Loucy (cell line): ENCODE measurements at regions not wholly inside any gene's neighbourhood (a gene's known extent, or its start where the extent isn't known, plus 50 kb on each side); places are given as distances from the start of the nearest gene placed in this dataset.

ENCODE experiments used
- H2AFZ ChIP-seq: fragments of 200-600 bp; sonication (generic); 2 replicates; pipeline ENCODE4 v1.6.0; 2016; ENCODE audit warnings: antibody characterized with exemption, mild to moderate bottlenecking, low read length, moderate library complexity
- H3F3A ChIP-seq: fragments of 200-600 bp; 2 replicates; pipeline ENCODE4 v1.6.0; 2016; ENCODE audit warnings: antibody characterized with exemption, low read depth, mild to moderate bottlenecking
- H3K27me3 ChIP-seq: fragments of 200-600 bp; sonication (generic); 2 replicates; pipeline ENCODE4 v1.6.1; 2014; ENCODE audit warnings: low read length, mild to moderate bottlenecking; ENCODE audit not compliant: insufficient read depth, poor library complexity, severe bottlenecking
- H3K36me3 ChIP-seq: fragments of 200-600 bp; sonication (generic); 2 replicates; pipeline ENCODE4 v1.6.1; 2016; ENCODE audit warnings: low read length; ENCODE audit not compliant: insufficient read depth
- H3K4me1 ChIP-seq: fragments of 200-600 bp; sonication (generic); 2 replicates; pipeline ENCODE4 v1.5.1; 2014; ENCODE audit warnings: low read length, mild to moderate bottlenecking; ENCODE audit not compliant: insufficient read depth, poor library complexity, severe bottlenecking
- H3K4me2 ChIP-seq: fragments of 200-600 bp; sonication (generic); 2 replicates; pipeline ENCODE4 v1.6.0; 2014; ENCODE audit warnings: antibody characterized with exemption, low read length, low read depth, mild to moderate bottlenecking; ENCODE audit not compliant: poor library complexity, severe bottlenecking
- H3K4me3 ChIP-seq: fragments of 200-600 bp; sonication (generic); 2 replicates; pipeline ENCODE4 v1.5.1; 2014; ENCODE audit warnings: low read length, mild to moderate bottlenecking, mixed read lengths; ENCODE audit not compliant: poor library complexity, severe bottlenecking
- H3K79me2 ChIP-seq: fragments of 200-600 bp; sonication (generic); 2 replicates; pipeline ENCODE4 v1.6.1; 2014; ENCODE audit warnings: low read length; ENCODE audit not compliant: insufficient read depth
- H3K9ac ChIP-seq: fragments of 200-600 bp; sonication (generic); 2 replicates; pipeline ENCODE4 v1.6.0; 2014; ENCODE audit warnings: mild to moderate bottlenecking, low read depth, low read length, moderate library complexity; ENCODE audit not compliant: poor library complexity, severe bottlenecking
- H3K9me2 ChIP-seq: fragments of 200-600 bp; sonication (generic); replicated peaks from 2 replicates; pipeline ENCODE4 v1.6.1; 2016; ENCODE audit warnings: low read depth, low read length, mixed read lengths
- H3K9me3 ChIP-seq: fragments of 200-600 bp; sonication (generic); 2 replicates; pipeline ENCODE4 v1.6.1; 2014; ENCODE audit warnings: mild to moderate bottlenecking, antibody characterized with exemption, low read length, low read depth; ENCODE audit not compliant: insufficient read depth
- H4K20me1 ChIP-seq: fragments of 200-600 bp; sonication (generic); 2 replicates; pipeline ENCODE4 v1.6.0; 2014; ENCODE audit warnings: antibody characterized with exemption, low read length, mild to moderate bottlenecking; ENCODE audit not compliant: insufficient read depth, poor library complexity, severe bottlenecking
- CTCF ChIP-seq: fragments of 200-600 bp; sonication (generic); conservative IDR thresholded peaks from 2 replicates; pipeline ENCODE4 v1.5.1; 2014; ENCODE audit warnings: mild to moderate bottlenecking, antibody characterized with exemption, low read length
- EZH2phosphoT487 ChIP-seq: fragments of 200-600 bp; IDR thresholded peaks from 2 replicates; pipeline ENCODE4 v1.6.1; 2018; ENCODE audit warnings: antibody characterized with exemption, mild to moderate bottlenecking, moderate library complexity, borderline replicate concordance

GRCh38 chr2:102084651-102085050 is 57.9 kb upstream of the IL1R1 start:
- H4K20me1 ChIP-seq: no peaks in the 10 kb centered on the region
- no peak overlapping the region for H3K4me2 ChIP-seq
- TF ChIP-seq CTCF (no peak), EZH2phosphoT487 (no peak)
- H3K4me1 ChIP-seq: peaks cover 8% of the 10 kb centered on the region
- H3K9me2 ChIP-seq: no peaks in the 10 kb centered on the region
- H3K9ac ChIP-seq: no peak overlapping the region
- no peaks in the 10 kb centered on the region for H3K79me2 ChIP-seq
- H2AFZ ChIP-seq: no peak overlapping the region
- H3K27me3 ChIP-seq: peaks cover 8% of the 10 kb centered on the region
- H3K36me3 ChIP-seq: no peaks in the 10 kb centered on the region
- H3K4me3 ChIP-seq: no peak overlapping the region
- no peaks in the 10 kb centered on the region for H3F3A ChIP-seq
- no peaks in the 10 kb centered on the region for H3K9me3 ChIP-seq

GRCh38 chr2:102085238-102085637 is 57.3 kb upstream of the IL1R1 start:
- H2AFZ ChIP-seq: no peak overlapping the region
- TF ChIP-seq EZH2phosphoT487 (no peak), CTCF (no peak)

GRCh38 chr2:102086150-102086872 is 56.2 kb upstream of the IL1R1 start:
- Histone ChIP-seq H4K20me1 (no peaks in the 10 kb centered on the region), H3K4me2 (no peak overlapping the region), H2AFZ (no peak overlapping the region), H3K36me3 (no peaks in the 10 kb centered on the region), H3F3A (no peaks in the 10 kb centered on the region), H3K4me1 (peaks cover 8% of the 10 kb centered on the region), H3K79me2 (no peaks in the 10 kb centered on the region), H3K4me3 (no peak overlapping the region), H3K27me3 (peaks cover 8% of the 10 kb centered on the region), H3K9me3 (no peaks in the 10 kb centered on the region), H3K9ac (no peak overlapping the region), H3K9me2 (no peaks in the 10 kb centered on the region)
- TF ChIP-seq CTCF: no peak
- TF ChIP-seq EZH2phosphoT487: no peak

More at GRCh38 chr2:102085238-102085637, 57.3 kb upstream of the IL1R1 start:
- Histone ChIP-seq H3K4me3 (no peak overlapping the region), H3F3A (no peaks in the 10 kb centered on the region), H3K36me3 (no peaks in the 10 kb centered on the region), H3K9me2 (no peaks in the 10 kb centered on the region), H3K79me2 (no peaks in the 10 kb centered on the region), H3K4me2 (no peak overlapping the region), H3K9me3 (no peaks in the 10 kb centered on the region), H3K9ac (no peak overlapping the region), H3K4me1 (peaks cover 8% of the 10 kb centered on the region), H4K20me1 (no peaks in the 10 kb centered on the region), H3K27me3 (peaks cover 8% of the 10 kb centered on the region)
